NB4 (cell line): ENCODE measurements at regions not wholly inside any gene's neighbourhood (a gene's known extent, or its start where the extent isn't known, plus 50 kb on each side); places are given as distances from the start of the nearest gene placed in this dataset.

Experiments used
- DNase-seq: peaks from one replicate; pipeline ENCODE4 v3.0.0; 2010; ENCODE audit warnings: low read depth
- H3K4me3 ChIP-seq: one replicate; pipeline ENCODE4 v1.5.1; 2011; ENCODE audit warnings: mild to moderate bottlenecking, low read depth, low read length, moderate library complexity
- CTCF ChIP-seq: IDR thresholded peaks from one replicate; pipeline ENCODE4 v1.5.1; 2012; ENCODE audit warnings: low read depth, low read length
- MAX ChIP-seq: IDR thresholded peaks from 2 replicates; pipeline ENCODE4 v1.6.1; 2011; ENCODE audit warnings: low read depth, low read length
- MYC ChIP-seq: IDR thresholded peaks from 2 replicates; pipeline ENCODE4 v1.6.1; 2011; ENCODE audit warnings: low read depth, low read length
- POLR2A ChIP-seq: IDR thresholded peaks from 2 replicates; pipeline ENCODE4 v1.6.1; 2011; ENCODE audit warnings: mild to moderate bottlenecking; ENCODE audit not compliant: insufficient read length; ENCODE audit errors: extremely low read depth

- no peak for DNase-seq
- TF ChIP-seq MAX (no peak), MYC (no peak), POLR2A (no peak), CTCF (no peak)
- no peak overlapping the region for H3K4me3 ChIP-seq
These were observed 489.1 kb downstream of the FOXG1 start for GRCh38 chr14:29255692-29256091.

- no peak overlapping the region for H3K4me3 ChIP-seq
- no peak for TF ChIP-seq POLR2A
- no peak for TF ChIP-seq MAX
- TF ChIP-seq CTCF = no peak
- TF ChIP-seq MYC = no peak
- DNase-seq = no peak
These were observed 496.4 kb downstream of the FOXG1 start for GRCh38 chr14:29262979-29263378.

GRCh38 chr14:29264865-29265264, 498.3 kb downstream of the FOXG1 start:
- no peak for TF ChIP-seq MAX
- TF ChIP-seq CTCF = no peak
- no peak for TF ChIP-seq POLR2A
- no peak for TF ChIP-seq MYC
- H3K4me3 ChIP-seq = no peak overlapping the region
- no peak for DNase-seq

- DNase-seq = no peak
- TF ChIP-seq CTCF = no peak
- no peak for TF ChIP-seq POLR2A
- TF ChIP-seq MAX = no peak
- TF ChIP-seq MYC = no peak
- no peak overlapping the region for H3K4me3 ChIP-seq
These were observed 499.3 kb downstream of the FOXG1 start for GRCh38 chr14:29265852-29266251.

GRCh38 chr14:29271669-29272068, 505.1 kb downstream of the FOXG1 start:
- no peak overlapping the region for H3K4me3 ChIP-seq
- TF ChIP-seq POLR2A (no peak), CTCF (no peak), MYC (no peak), MAX (no peak)
- DNase-seq = no peak

- no peak overlapping the region for H3K4me3 ChIP-seq
- TF ChIP-seq CTCF = no peak
- no peak for TF ChIP-seq POLR2A
- TF ChIP-seq MYC = no peak
- TF ChIP-seq MAX = no peak
- DNase-seq = no peak
These were observed 506.9 kb downstream of the FOXG1 start for GRCh38 chr14:29273513-29273912.
